ENCODE measurements at regions not wholly inside any gene's neighbourhood (a gene's known extent, or its start where the extent isn't known, plus 50 kb on each side); places are given as distances from the start of the nearest gene placed in this dataset.

DNA sequence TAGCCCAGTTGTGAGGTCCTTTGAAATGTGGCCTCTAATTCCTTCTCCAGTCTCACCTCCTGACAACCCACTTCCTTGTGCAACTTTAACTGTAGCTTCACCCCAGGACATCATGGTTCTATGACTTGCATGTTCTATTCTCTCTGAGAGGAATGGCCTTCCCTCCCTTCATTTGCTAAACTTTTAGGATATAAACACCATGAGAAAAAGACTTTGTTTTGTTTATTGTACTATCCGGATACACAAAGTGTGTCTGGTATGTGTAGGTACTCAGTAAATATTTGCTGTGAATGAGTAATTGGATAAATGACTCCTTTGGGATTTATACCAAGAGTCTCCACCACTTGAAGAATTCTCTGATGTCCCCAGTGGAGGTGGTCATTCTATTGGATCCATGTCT, 547.6 kb downstream of the INSC start:
- no peak overlapping the region for H3K27ac ChIP-seq
- CTCF ChIA-PET: no interaction called here
- TF ChIP-seq CTCF (conservative IDR thresholded peaks at IDR 0.05; ENCODE audit: low read depth): no peak
- POLR2A ChIA-PET (ENCODE audit: low non-redundant PET): no interaction called here
- no peak for DNase-seq (ENCODE audit: low spot score)

- no peak for DNase-seq (ENCODE audit: low spot score)
- ChIA-PET POLR2A (ENCODE audit: low non-redundant PET) (no interaction called here), CTCF (no interaction called here)
- no peak for TF ChIP-seq CTCF (conservative IDR thresholded peaks at IDR 0.05; ENCODE audit: low read depth)
- H3K27ac ChIP-seq: no peak overlapping the region
Measured at GRCh38 chr11:15663777-15664218, 549.1 kb downstream of the INSC start.

GRCh38 chr11:15665368-15665871, 550.7 kb downstream of the INSC start:
- ChIA-PET POLR2A (ENCODE audit: low non-redundant PET) (no interaction called here), CTCF (no interaction called here)
- DNase-seq (ENCODE audit: low spot score): no peak
- no peak for TF ChIP-seq CTCF (conservative IDR thresholded peaks at IDR 0.05; ENCODE audit: low read depth)
- H3K27ac ChIP-seq: no peak overlapping the region

- ChIA-PET POLR2A (ENCODE audit: low non-redundant PET) (no interaction called here), CTCF (interaction anchor here (0.5 kb wide), 1 partner anchor 16 kb away, joined by 4 read pairs; no protein-coding TSS in a partner anchor)
- H3K27ac ChIP-seq: no peak overlapping the region
- no peak for DNase-seq (ENCODE audit: low spot score)
- TF ChIP-seq CTCF (conservative IDR thresholded peaks at IDR 0.05; ENCODE audit: low read depth): no peak
Measured at GRCh38 chr11:15667127-15667725, 552.5 kb downstream of the INSC start.

DNA sequence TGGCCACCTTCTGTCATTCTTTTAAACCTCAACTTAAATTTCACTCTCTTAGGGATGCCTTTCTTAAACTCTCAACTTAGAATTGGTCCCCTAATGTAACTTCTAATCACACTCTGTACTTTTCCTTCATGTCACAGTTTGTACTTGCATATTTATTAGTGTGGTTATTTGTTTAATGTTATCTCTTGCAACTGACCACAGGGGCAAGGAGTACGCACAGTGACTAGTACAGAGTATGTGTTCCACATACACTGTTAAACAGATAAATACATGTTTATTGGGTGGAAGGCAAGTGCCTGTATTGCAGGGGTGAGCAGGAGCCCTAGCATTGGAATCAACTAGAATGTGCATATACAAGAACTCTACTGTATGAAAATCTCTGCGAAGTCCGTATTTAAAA, 554.0 kb downstream of the INSC start:
- no peak for DNase-seq (ENCODE audit: low spot score)
- TF ChIP-seq CTCF (conservative IDR thresholded peaks at IDR 0.05; ENCODE audit: low read depth): no peak
- ChIA-PET POLR2A (ENCODE audit: low non-redundant PET) (no interaction called here), CTCF (no interaction called here)
- H3K27ac ChIP-seq: no peak overlapping the region

- no peak overlapping the region for H3K27ac ChIP-seq
- ChIA-PET CTCF (no interaction called here), POLR2A (ENCODE audit: low non-redundant PET) (no interaction called here)
- TF ChIP-seq CTCF (conservative IDR thresholded peaks at IDR 0.05; ENCODE audit: low read depth): no peak
- DNase-seq (ENCODE audit: low spot score): no peak
Measured at GRCh38 chr11:15670520-15671070, 555.9 kb downstream of the INSC start.

Measured in RWPE1 (cell line).